ENCODE measurements at regions not wholly inside any gene's neighbourhood (a gene's known extent, or its start where the extent isn't known, plus 50 kb on each side); places are given as distances from the start of the nearest gene placed in this dataset.

- DNase-seq (ENCODE audit: low read depth, low spot score) (no peak), ATAC-seq (no peak)
- BruUV-seq (replicated peaks) = no TSS peak
- H3K27ac ChIP-seq (ENCODE audit: low read length) = no peak overlapping the region
- no peaks in the 10 kb centered on the region for H3K4me1 ChIP-seq (ENCODE audit: control insufficient read depth, insufficient read depth, low read length)
- intact Hi-C loops (cut with micrococcal nuclease; ENCODE audit: unreplicated experiment) (no loop called here), in situ Hi-C loops (cut with HindIII; ENCODE audit: low pct_unique_long_range_greater_than_20kb, low sequenced_read_pairs) (no loop called here)
- H3K4me3 ChIP-seq (ENCODE audit: low read depth in 2 of 2, low read length in 2 of 2) = no peak overlapping the region
- no peaks in the 10 kb centered on the region for H3K36me3 ChIP-seq (ENCODE audit: control insufficient read depth, insufficient read depth, low read length)
- ChIA-PET POLR2A (no interaction called here), CTCF (interaction anchor here (0.5 kb wide), 1 partner anchor 225 kb away, joined by 3 read pairs; no protein-coding TSS in a partner anchor)
- no peak for TF ChIP-seq REST (IDR thresholded peaks at IDR 0.05; ENCODE audit: insufficient read depth in 1 of 2, low read depth in 2 of 2, low read length in 1 of 2)
- TF ChIP-seq TCF7L2 (IDR thresholded peaks at IDR 0.05; ENCODE audit: low read depth, low read length) = no peak
- no peak for TF ChIP-seq SIN3A (IDR thresholded peaks at IDR 0.05; ENCODE audit: borderline replicate concordance, insufficient read depth, low read depth, low read length)
- TF ChIP-seq CTCF (IDR thresholded peaks at IDR 0.05) = no peak
- TF ChIP-seq POLR2AphosphoS5 (IDR thresholded peaks at IDR 0.05; ENCODE audit: low read depth, low read length) = no peak
- peaks cover 22% of the 10 kb centered on the region for H3K27me3 ChIP-seq (ENCODE audit: control insufficient read depth, insufficient read depth, low read length)
- H3K9me3 ChIP-seq (ENCODE audit: control insufficient read depth, insufficient read depth, low read depth, low read length) = no peaks in the 10 kb centered on the region
These were observed 130.2 kb upstream of the DLX2 start for GRCh38 chr2:172232708-172233396.

- POLR2A ChIA-PET = no interaction called here
- no peaks in the 10 kb centered on the region for H3K9me3 ChIP-seq (ENCODE audit: control insufficient read depth, insufficient read depth, low read depth, low read length)
- ATAC-seq (no peak), DNase-seq (ENCODE audit: low read depth, low spot score) (no peak)
- no peak overlapping the region for H3K27ac ChIP-seq (ENCODE audit: low read length)
- H3K27me3 ChIP-seq (ENCODE audit: control insufficient read depth, insufficient read depth, low read length) = peaks cover 22% of the 10 kb centered on the region
- H3K4me3 ChIP-seq (ENCODE audit: low read depth in 2 of 2, low read length in 2 of 2) = peak overlapping the region; percentile 40 to 65
- TF ChIP-seq TCF7L2 (IDR thresholded peaks at IDR 0.05; ENCODE audit: low read depth, low read length) (no peak), SIN3A (IDR thresholded peaks at IDR 0.05; ENCODE audit: borderline replicate concordance, insufficient read depth, low read depth, low read length) (no peak), CTCF (IDR thresholded peaks at IDR 0.05) (no peak), REST (IDR thresholded peaks at IDR 0.05; ENCODE audit: insufficient read depth in 1 of 2, low read depth in 2 of 2, low read length in 1 of 2) (no peak), POLR2AphosphoS5 (IDR thresholded peaks at IDR 0.05; ENCODE audit: low read depth, low read length) (no peak)
- intact Hi-C loops (cut with micrococcal nuclease; ENCODE audit: unreplicated experiment) (no loop called here), in situ Hi-C loops (cut with HindIII; ENCODE audit: low pct_unique_long_range_greater_than_20kb, low sequenced_read_pairs) (no loop called here)
- no TSS peak for BruUV-seq (replicated peaks)
- no peaks in the 10 kb centered on the region for H3K4me1 ChIP-seq (ENCODE audit: control insufficient read depth, insufficient read depth, low read length)
- CTCF ChIA-PET = no interaction called here
- no peaks in the 10 kb centered on the region for H3K36me3 ChIP-seq (ENCODE audit: control insufficient read depth, insufficient read depth, low read length)
These were observed 131.5 kb upstream of the DLX2 start for GRCh38 chr2:172233987-172234715.

Measured in Panc1 (cell line).